PC-9 (cell line): ENCODE measurements at regions not wholly inside any gene's neighbourhood (a gene's known extent, or its start where the extent isn't known, plus 50 kb on each side); places are given as distances from the start of the nearest gene placed in this dataset.

Experiments
- EZH2 ChIP-seq: fragments of 200-600 bp; sonication (generic); IDR thresholded peaks from 2 replicates; pipeline ENCODE4 v1.8.0; 2017; ENCODE audit warnings: antibody characterized with exemption, low read depth
- TF ChIP-seq, protein P1 (sequence below): fragments of 200-600 bp; sonication (generic); conservative IDR thresholded peaks from 2 replicates; pipeline ENCODE4 v1.6.1; 2017; ENCODE audit warnings: mixed run types, antibody characterized with exemption, mild to moderate bottlenecking, moderate library complexity

DNA sequence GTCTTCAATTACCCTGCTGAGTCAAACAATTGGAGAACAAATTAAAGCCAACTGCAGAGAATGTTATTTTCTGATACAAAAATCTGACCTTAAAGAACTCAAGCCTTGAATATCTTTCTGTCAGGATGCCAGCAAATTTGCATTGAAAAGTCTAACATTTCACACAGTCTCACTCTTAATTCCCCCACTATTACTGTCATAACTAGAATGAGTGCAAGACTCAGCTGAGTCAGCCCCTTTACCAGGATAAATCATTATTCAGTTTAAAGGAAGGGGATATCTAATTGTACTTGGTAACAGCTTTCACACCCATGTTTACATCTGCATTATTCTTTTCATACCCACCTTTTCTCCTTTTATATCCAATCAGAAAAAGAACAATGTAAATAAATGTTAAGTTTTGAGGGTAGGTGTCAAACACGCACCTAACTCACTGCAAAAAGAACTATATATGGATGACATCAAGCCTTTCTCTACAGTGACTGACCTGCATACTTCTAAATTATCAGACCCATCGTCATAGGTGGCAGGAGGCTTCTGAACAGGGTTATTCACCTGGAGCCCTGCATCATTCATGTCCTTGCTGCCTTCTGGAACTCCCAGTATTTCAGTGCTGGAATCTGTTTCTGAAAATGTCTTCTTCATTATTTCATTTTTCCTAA is 117.4 kb downstream of the TMA16 start:
- TF ChIP-seq, protein P1, sequence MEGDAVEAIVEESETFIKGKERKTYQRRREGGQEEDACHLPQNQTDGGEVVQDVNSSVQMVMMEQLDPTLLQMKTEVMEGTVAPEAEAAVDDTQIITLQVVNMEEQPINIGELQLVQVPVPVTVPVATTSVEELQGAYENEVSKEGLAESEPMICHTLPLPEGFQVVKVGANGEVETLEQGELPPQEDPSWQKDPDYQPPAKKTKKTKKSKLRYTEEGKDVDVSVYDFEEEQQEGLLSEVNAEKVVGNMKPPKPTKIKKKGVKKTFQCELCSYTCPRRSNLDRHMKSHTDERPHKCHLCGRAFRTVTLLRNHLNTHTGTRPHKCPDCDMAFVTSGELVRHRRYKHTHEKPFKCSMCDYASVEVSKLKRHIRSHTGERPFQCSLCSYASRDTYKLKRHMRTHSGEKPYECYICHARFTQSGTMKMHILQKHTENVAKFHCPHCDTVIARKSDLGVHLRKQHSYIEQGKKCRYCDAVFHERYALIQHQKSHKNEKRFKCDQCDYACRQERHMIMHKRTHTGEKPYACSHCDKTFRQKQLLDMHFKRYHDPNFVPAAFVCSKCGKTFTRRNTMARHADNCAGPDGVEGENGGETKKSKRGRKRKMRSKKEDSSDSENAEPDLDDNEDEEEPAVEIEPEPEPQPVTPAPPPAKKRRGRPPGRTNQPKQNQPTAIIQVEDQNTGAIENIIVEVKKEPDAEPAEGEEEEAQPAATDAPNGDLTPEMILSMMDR, result no peak
- TF ChIP-seq EZH2, result no peak
